Retina (tissue), 1 donor: ENCODE measurements at regions not wholly inside any gene's neighbourhood (a gene's known extent, or its start where the extent isn't known, plus 50 kb on each side); places are given as distances from the start of the nearest gene placed in this dataset.
"Not testable (repeated sequence)": the region's sequence is repeated elsewhere in the genome, so short reads cannot be mapped to it uniquely, and the experiment has no call there.

ENCODE experiments used
- DNase-seq: peaks from one replicate; pipeline ENCODE4 v3.0.0-alpha.2; 2016

DNA sequence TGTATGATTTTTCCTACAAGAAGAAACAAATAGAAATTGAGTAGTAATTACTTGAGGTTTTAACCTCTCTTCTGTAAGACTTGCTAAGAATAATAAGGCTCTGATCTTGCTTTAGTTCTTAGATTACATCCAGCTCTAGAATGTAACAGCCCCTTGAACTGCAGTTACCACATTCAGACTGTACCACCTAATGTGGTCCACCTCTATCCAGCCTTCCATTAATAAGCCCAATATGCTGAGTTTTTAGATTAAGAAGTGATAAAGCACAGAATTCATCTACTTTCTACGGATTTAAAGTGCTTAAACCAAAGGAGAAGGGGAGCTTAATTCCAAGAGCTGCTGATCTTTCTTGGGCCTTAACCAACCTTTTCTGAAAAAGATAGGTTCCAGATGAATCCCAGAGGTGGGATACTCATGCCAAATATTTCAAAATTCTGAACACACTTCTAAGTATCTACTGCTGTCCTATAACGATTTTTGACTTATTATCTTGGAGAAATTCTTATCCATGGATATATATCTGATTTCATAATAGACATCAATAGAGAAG, 131.5 kb downstream of the ZNF608 start:
- no peak for DNase-seq

DNA sequence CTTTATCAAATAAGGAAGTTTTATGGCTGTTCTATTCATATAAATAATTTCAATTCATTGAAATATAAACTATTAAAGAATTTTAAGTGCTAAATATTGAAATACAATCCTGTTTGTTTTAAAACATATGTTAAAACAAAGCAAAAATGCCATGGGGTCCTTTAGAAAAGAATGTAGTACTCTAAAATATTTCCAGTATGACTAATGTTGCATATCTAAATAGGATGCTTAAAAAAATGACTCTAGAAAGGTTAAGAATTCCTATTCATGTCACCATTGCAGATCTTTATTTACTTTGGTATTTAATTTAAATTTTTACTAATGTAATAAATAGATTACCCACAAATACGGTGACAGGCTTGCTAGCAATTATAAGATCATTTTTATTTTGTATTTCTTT, 132.3 kb downstream of the ZNF608 start:
- DNase-seq: no peak

DNA sequence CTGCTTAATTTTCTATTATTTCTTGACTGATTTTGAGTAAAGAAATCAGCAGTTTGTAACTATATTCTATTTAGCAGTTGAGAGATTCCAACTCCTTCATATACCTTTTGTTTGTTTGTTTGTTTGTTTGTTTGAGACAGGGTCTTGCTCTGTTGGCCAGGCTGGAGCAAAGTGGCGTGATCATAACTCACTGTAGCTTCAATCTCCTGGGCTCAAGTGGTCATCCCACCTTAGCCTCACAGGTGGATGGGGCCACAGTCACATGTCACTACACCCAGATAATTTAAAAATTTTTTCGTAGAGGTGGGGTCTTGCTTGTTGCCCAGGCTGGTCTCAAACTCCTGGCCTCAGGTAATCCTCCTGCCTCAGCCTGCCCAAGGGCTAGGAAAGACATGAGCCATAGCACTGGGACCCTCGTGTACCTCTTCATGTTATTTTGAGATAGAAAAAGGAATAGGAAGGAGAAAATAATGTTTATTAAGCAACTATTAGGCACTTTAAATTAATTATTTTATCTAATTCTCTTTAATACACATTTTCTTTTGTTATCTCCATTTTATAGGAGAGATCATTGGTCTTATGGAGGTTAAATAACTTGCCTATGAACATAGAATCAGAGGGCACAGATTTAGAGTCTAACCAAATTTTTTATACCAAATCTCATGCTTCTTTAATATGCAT, 133.0 kb downstream of the ZNF608 start:
- DNase-seq: no peak

DNA sequence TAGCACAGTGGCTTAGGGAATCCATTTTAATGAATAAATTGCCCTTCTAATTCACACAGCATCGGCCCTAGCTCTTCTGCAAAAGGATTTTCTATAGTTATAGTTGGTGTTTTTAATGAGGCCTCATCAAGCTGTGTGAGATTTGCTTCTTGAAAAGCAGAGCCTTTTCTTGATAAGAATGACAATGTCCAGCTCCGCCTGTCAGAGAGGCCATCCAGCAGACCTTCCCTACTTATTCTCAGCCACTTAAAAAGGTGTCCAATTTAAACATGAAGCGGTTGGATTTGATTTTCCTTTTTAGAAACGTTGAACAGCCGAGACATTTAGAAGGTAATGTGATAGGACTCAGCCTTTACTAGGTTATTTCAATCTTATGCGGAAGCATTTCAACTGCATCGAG, 134.4 kb downstream of the ZNF608 start:
- no peak for DNase-seq

DNA sequence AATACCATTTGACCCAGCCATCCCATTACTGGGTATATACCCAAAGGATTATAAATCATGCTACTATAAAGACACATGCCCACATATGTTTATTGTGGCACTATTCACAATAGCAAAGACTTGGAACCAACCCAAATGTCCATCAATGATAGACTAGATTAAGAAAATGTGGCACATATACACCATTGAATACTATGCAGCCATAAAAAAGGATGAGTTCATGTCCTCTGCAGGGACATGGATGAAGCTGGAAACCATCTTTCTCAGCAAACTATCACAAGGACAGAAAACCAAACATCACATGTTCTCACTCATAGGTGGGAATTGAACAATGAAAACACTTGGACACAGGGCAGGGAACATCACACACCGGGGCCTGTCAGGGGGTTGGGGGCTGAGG, 135.2 kb downstream of the ZNF608 start:
- not testable (repeated sequence) for DNase-seq

DNA sequence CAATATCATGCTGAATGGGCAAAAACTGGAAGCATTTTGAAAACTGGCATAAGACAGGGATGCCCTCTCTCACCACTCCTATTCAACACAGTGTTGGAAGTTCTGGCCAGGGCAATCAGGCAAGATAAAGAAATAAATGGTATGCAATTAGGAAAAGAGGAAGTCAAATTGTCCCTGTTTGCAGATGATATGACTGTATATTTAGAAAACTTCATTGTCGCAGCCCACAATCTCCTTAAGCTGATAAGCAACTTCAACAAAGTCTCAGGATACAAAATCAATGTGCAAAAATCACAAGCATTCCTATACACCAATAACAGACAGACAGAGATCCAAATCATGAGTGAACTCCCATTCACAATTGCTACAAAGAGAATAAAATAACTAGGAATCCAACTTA, 136.8 kb downstream of the ZNF608 start:
- not testable (repeated sequence) for DNase-seq

DNA sequence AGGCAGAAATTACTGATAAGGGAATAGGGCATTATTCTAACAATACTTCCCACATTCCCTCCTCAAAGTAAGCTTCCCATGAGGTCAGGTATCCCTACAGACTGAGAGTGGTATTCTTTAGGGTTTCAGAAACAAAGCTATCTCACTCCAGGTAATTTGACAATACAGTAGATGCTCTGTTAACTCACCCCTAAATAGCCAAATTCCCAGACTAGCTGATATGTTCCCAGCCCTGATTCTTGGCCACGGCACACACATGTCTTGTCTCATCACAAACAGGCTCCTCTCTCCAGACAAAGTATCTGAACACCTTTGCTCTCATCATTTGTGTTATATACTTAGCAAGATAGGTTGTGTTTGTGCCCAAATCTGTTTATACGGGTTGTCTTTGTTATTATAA, 139.9 kb downstream of the ZNF608 start:
- DNase-seq: no peak

DNA sequence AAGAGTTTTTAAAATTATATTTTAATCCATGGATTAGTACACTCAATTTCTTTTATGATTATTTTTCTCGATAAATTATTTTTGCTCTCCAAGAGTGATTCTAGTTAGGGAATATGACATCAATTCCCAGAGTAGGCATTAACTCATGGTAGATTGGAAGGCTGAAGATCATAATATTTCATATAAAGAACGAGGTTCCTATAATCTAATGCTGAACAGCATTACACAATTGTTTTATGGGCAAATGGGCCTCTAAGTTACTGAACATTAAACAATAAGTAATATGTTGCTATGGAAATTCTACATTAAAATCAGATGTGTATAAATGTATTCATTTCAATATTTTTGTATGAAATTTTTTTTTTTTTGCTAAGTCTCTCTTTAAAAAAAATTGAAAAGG, 140.3 kb downstream of the ZNF608 start:
- DNase-seq: no peak

DNA sequence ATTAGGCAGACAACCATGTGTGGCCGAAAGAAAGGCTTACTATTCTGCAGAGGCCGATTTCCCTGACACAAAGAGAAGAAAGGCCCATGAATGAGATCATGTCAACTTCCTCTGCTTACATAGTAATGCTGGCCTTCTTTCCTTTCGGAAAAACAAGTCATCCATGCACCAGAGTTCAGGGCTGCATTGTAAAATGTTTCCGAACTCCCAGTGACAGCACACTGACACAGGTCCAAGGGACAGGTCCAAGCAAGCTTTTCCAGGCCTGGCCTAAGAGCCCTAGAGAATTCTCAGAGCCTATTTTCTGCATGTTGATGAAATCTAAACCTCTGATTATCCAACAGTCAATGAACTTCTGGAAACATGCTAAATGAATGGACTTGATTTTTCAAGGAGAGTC, 140.9 kb downstream of the ZNF608 start:
- peak; percentile 75 for DNase-seq

DNA sequence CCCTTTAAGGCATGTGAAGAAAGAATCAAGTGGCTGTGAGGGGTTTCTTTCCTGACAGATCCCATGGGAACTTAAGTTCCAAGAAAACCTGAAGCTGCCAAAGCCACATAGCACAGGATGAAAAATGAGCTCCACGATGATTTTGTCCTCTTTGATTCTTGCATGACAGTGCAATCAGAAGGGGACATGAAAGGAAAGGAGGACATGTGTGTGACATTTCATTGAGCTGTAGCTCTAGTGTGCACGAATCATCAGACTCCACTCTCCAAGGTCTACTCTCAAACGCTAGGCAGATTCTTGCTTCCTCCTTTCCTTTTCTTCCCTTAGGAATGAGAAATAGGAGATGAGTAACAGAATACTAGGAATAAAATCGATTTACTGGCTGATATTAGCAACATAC, 142.0 kb downstream of the ZNF608 start:
- DNase-seq: no peak

DNA sequence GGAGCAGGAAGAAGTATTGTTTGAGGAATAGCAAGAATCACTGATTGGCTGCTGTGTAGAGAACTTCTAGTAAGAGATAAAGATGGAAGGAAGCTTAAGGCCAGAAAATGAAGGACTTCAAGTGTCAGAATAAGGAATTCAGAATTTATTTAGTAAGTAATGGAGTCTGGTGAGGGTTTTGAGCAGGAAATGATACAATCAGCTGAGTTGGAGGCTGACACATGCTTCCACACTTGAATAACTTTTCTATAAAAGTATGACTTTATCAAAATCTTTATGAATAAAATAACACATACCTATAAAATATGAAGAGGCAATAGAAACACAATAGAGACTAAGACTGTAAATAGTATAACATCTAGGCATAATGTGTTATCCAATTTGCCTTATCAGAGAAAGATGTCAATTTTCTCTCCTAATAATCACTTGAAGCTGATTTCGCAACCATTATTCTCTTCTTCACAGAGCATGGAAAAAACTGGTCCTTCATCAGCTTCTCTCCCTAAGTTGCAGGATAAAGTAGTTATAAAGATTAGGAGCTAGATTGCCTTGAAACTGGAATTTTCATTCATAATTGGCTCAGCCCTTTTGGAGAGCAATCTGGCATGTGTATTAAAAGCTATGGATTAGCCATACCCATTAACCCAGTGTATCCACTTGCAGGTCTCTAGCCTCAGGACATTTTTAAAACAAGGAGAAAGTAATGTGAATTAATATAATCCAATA, 143.4 kb downstream of the ZNF608 start:
- no peak for DNase-seq

DNA sequence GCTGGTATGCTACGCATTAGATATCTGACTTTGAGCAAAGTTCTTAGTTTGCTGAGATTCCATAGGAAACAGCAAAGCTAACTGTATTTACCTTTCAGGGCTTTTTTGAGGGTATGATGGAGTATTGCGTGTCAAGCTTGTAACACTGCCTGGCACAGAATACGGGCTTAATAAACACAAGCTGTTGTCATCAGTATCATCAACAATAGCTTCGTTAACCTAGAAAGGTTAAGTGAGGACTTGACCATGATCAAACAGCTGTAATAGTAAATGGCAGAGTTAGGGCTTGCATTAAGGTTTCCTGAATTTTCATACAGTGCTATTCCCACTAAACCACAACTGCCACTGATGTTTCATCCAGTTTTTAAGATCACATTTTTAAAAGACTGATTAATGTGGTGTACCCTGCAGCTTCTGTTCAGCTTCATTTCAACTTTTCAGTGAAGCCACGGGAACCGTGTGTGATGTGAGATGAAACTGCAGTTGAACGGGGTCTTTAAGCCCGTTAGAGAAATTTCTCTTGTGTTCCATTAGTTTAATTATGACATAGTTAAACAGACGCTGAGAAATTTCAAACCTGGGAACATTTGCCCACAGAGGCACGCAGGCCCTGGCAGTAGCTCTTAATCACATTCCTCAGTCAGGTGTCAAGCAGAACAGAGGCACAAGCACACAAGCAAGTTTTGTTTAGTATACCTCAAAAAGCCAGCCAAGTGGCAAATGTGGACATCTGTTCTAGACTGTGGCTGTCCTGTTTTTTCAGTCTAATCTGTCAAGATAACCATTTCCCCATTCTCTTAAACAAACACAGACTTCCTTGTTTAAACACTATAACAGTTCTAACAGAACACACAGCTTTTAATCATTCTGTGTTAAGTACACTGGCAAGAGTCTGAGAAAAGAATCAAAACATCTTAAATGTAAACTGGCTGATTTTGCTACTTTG, 147.1 kb downstream of the ZNF608 start:
- DNase-seq: no peak

DNA sequence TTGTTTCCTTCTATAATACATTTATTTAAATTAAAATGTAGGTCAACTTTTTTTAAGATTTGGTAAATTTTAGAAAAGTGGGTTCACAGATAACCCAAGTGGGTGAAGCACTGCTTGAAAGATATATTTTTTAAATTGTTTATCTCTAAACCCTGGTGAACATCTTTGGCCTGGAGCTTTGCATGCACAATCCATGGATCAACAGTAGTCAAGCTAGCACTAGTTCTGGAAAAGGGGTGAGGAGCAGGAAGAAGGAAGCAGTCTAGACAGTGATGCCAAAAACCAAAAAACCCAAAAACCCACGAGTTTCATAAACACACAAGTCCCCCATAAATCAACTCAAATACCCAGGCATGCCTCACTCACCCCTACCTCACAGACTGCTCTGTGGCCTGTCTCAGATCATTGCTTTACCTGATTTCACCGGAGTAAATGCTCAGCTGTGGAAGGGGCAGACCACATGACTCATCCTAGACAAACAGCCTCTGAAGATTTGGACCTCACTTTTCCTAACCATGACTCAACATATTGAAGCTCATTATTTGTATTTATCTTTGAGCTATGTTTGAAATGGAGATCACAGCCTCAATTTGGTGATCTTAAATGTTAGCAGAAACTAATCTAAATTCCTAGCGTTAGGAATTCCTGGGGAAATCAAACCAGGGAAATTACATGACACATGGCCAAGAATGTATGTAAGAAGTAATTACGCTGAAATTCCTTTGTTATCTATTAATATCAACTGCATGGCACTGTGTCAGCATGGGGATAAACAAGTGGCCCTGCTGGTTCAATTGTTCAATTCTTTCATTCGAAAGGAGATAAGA, 149.6 kb downstream of the ZNF608 start:
- no peak for DNase-seq

DNA sequence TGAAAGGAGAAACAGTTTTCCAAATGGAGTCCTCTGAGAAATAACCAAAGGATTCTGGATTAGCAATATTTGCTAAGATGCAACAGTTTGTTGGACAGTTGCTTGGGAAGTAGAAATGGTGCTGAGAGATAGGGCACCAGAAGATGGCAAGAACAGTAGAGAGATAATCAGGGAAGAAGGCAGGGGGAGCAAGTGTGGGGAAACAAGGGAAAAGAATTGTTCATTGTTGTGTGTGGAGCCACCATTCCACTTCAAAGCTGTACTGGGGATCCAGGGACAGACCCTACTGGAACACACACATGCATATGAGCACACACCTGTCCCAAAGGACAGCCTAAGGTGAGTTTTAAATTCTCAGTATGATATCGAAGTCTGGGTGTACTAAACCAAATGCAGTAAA, 152.5 kb downstream of the ZNF608 start:
- no peak for DNase-seq

DNA sequence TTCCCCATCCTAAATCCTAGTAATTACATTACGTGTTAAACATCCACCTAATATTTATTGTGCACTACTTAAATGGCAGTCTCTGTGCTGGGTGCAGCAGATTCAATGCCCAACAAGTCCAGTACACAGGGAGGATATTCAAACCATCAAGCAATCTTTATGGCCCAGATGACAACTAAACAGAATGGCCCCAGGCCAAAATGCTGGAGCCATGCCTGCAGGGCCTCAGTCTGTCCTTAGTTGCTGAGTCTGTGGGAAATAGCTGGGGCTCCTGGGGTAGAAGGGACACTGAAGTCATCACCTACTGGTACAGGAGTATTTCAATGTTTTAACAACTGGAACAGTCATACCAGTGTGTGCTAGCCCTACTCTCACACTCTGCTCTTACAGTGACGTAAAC, 153.5 kb downstream of the ZNF608 start:
- no peak for DNase-seq

DNA sequence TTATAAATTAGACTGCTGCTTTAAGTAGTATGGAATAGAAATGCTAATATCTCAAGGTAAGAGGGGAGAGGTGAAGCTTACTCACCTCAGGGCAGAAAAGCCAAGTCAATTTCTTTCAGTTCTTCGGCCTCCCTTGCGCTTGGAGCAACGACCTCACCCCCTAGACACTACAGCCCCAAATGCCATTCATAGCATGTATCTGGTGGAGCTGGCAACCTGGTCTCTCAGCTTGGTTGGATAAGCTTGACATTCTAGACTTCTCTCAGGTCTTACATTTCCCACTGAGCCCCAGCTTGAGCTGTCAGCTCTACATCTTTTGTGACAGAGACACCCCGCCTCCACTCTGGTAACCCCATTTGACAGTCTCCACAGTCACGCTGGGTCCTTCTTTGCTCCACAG, 154.9 kb downstream of the ZNF608 start:
- DNase-seq: no peak

DNA sequence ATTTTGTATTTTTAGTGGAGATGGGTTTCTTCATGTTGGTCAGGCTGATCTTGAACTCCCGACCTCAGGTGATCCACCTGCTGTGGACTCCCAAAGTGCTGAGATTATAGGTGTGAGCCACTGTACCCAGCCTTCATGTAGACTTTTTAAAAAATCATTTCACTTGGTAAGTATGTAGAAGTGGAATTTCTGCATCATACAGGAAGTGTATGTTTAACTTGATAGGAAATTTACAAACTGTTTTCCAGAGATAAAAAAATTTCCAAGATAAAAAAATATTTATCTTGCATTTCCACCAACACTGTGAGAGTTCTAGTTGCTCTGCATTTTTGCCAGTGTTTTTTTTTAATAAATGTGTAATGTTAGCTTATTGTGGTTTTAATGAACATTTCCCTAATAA, 155.8 kb downstream of the ZNF608 start:
- DNase-seq: no peak

DNA sequence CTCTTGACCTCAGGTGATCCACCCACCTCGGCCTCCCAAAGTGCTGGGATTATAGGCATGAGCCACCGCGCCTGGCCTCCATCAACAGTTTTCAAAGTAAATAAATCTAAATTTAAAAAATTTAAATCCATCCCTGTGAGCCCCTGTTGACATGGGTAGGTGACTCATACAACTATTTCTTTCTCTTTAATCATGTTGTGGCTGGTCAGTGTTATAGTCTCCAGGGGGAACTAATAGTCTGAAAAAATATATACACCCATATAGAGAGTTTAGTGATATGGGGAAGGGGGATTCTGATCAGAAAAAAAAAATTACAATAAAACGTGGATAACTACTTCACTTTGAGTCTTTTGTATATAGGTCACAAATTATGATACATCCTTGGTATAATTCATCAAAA, 159.2 kb downstream of the ZNF608 start:
- no peak for DNase-seq

DNA sequence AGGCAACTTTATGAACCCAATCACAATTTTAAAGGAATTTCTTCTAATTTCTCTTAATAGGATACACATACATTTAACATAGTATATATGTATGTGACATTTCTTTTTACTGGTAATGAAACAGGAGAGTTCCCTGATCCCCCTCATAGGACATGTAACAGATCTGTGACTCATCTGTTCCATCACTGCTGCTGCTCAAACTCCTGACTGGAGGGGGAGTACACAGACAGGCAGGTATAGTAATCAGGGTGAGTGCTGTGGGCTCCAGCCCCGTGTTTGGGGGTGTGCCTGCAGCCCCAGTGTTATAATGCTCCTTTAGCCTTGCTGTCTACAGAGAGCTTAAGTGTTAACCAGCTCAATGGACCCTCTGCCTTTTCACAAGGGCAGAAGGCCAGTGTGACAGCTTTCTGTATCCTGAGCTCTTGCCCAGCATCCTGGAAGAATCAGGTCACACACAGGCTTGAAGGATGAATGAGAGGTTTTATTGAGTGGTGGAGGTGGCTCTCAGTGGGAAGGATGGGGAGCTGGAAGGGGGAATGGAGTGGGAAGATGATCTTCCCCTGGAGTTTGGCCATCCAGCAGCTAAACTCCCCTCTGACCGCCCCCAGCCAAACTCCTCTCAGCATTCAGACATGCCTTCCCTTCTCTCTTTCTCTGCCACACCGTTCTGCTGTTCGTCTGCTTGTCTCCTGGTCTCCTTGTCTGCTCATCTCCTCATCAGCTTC, 161.3 kb downstream of the ZNF608 start:
- no peak for DNase-seq

DNA sequence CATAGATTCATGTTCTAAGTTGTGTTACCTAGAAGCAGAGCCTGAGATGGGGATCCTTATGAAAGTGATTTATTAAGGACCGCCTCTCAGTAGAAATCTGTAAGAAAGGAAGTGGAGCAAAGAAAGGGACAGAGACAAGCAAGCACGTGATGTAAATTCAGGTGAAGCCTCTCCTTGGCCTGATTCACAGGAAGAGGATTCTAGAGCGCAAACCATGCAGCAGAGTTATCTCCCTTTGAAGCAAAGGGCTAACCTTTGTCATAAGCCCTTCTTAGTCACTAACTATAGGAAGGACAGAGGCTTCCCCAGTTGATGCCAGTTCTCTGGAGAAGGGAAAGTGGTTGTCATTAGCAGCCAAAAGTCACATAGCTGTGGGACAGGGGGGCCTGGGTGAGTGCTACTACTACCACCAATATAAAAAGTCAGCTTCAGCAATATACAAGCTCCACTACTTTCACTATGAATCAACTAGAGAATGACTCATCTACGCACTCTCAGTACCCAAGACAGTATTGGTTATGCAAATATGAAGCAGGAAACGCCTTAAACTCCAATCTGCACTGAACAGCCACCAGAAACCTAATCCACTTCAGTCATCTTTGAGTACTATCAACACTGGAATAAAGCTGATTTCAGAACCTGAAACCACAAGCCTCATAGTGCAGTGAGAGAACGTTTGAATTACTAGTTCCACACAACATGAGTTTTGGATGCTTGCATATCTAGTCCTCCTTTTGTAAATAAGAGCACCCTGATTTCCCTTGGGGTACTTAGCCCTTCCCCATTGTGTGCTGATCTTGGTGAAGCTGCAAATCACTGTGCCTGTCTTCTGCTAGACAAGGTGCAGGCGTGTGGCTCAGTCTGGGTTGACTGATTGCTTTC, 162.7 kb downstream of the ZNF608 start:
- peak; percentile 50 for DNase-seq

DNA sequence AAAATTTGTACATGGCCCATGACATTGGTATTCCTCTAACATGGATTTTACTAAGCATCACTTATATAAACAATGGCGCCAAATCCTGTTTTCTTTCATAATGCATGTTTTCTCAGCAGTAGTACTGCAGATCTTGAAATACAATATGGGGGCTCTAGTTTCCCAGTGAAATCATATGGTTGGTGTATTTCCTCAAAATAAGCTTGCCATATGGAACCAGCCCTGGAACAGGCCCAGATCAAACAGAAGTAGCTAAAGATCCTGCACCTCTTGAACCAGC, 163.9 kb downstream of the ZNF608 start:
- no peak for DNase-seq
